PC-3 (cell line): ENCODE measurements at regions not wholly inside any gene's neighbourhood (a gene's known extent, or its start where the extent isn't known, plus 50 kb on each side); places are given as distances from the start of the nearest gene placed in this dataset.
A peak's percentile ranks its signal among the peaks of the same experiment; 100 is the strongest.

Experiments
- ATAC-seq: fragments of 200-7000 bp; cut with Tn5 transposase; 2 replicates; pipeline ENCODE4 v1.9.1; 2020; ENCODE audit warnings: mild to moderate bottlenecking, moderate library complexity
- BruUV-seq: library from RNA; stranded (reverse); fragments of 400-500 nt; replicated peaks from 2 replicates; lab custom pipeline; 2021; lab: Mats Ljungman, UMichigan
- CTCF ChIA-PET: fragments of 300-600 bp; sonication (Branson Sonifier 250); formaldehyde crosslinking; loops from one replicate; lab custom pipeline; 2022; ENCODE audit warnings: antibody characterized with exemption; lab: Charles Lee
- POLR2A ChIA-PET: fragments of 300-600 bp; sonication (Branson Sonifier 250); formaldehyde crosslinking; loops from one replicate; lab custom pipeline; 2022; ENCODE audit warnings: antibody characterized with exemption; ENCODE audit not compliant: unreplicated experiment; lab: Charles Lee
- DNase-seq: peaks from one replicate; pipeline ENCODE4 v3.0.0-alpha.2; 2015
- H2AFZ ChIP-seq: fragments of 300-600 bp; sonication (generic); 2 replicates; pipeline ENCODE4 v1.6.0; 2016; ENCODE audit warnings: antibody characterized with exemption, low read length
- H3F3A ChIP-seq: fragments of 300-600 bp; sonication (generic); one replicate; pipeline ENCODE4 v1.6.0; 2017; ENCODE audit warnings: antibody characterized with exemption, low read length, control low read depth, mild to moderate bottlenecking; ENCODE audit not compliant: unreplicated experiment
- H3K27ac ChIP-seq: fragments of 300-600 bp; sonication (generic); 2 replicates; pipeline ENCODE4 v1.5.1; 2016; ENCODE audit warnings: mild to moderate bottlenecking, low read length
- H3K27me3 ChIP-seq: fragments of 300-600 bp; sonication (generic); 2 replicates; pipeline ENCODE4 v1.6.1; 2016; ENCODE audit warnings: low read length, mixed read lengths
- H3K36me3 ChIP-seq: fragments of 300-600 bp; sonication (generic); 2 replicates; pipeline ENCODE4 v1.6.1; 2016; ENCODE audit warnings: low read depth, mixed run types, low read length, mixed read lengths
- H3K4me1 ChIP-seq: fragments of 300-600 bp; sonication (generic); 2 replicates; pipeline ENCODE4 v1.5.1; 2016; ENCODE audit warnings: low read length; ENCODE audit not compliant: insufficient read depth
- H3K4me2 ChIP-seq: fragments of 300-600 bp; sonication (generic); 2 replicates; pipeline ENCODE4 v1.6.0; 2016; ENCODE audit warnings: low read length
- H3K4me3 ChIP-seq: fragments of 300-600 bp; sonication (generic); 2 replicates; pipeline ENCODE4 v1.5.1; 2016; ENCODE audit warnings: mild to moderate bottlenecking, low read length, mixed read lengths
- H3K79me2 ChIP-seq: fragments of 300-600 bp; sonication (generic); 2 replicates; pipeline ENCODE4 v1.6.1; 2017; ENCODE audit warnings: low read length, mixed read lengths
- H3K9ac ChIP-seq: fragments of 300-600 bp; sonication (generic); 2 replicates; pipeline ENCODE4 v1.6.0; 2016; ENCODE audit warnings: mild to moderate bottlenecking, low read length
- H3K9me2 ChIP-seq: fragments of 300-600 bp; sonication (generic); replicated peaks from 2 replicates; pipeline ENCODE4 v1.6.1; 2016; ENCODE audit warnings: mixed run types, low read length, mixed read lengths
- H3K9me3 ChIP-seq: fragments of 300-600 bp; sonication (generic); 2 replicates; pipeline ENCODE4 v1.6.1; 2016; ENCODE audit warnings: low read length, mixed read lengths
- H4K20me1 ChIP-seq: fragments of 300-600 bp; sonication (generic); 2 replicates; pipeline ENCODE4 v1.6.1; 2016; ENCODE audit warnings: low read length, mixed read lengths
- CTCF ChIP-seq: fragments of 300-600 bp; sonication (generic); conservative IDR thresholded peaks from 2 replicates; pipeline ENCODE4 v1.5.1; 2017; ENCODE audit warnings: antibody characterized with exemption, low read depth, mild to moderate bottlenecking, low read length
- EZH2 ChIP-seq: fragments of 300-600 bp; sonication (generic); IDR thresholded peaks from one replicate; pipeline ENCODE4 v1.6.1; 2017; ENCODE audit warnings: antibody characterized with exemption, mild to moderate bottlenecking, low read length; ENCODE audit not compliant: unreplicated experiment
- EZH2phosphoT487 ChIP-seq: fragments of 300-600 bp; sonication (generic); IDR thresholded peaks from 2 replicates; pipeline ENCODE4 v1.6.1; 2018; ENCODE audit warnings: mild to moderate bottlenecking, antibody characterized with exemption, low read length, borderline replicate concordance
- intact Hi-C: fragments of 100-400 bp; cut with micrococcal nuclease; formaldehyde crosslinking; loops from 2 replicates; pipeline ENCODE4 v1.9.0; 2023

- H3K4me3 ChIP-seq, result no peak overlapping the region
- TF ChIP-seq EZH2phosphoT487, result no peak
- no peak for TF ChIP-seq EZH2
- no peak for TF ChIP-seq CTCF
- POLR2A ChIA-PET, result no interaction called here
- no peak overlapping the region for H3K9ac ChIP-seq
- no TSS peak for BruUV-seq
- ATAC-seq (no peak), DNase-seq (no peak)
- no peak overlapping the region for H2AFZ ChIP-seq
- H3K79me2 ChIP-seq, result no peaks in the 10 kb centered on the region
- CTCF ChIA-PET, result no interaction called here
- no peak overlapping the region for H3K4me2 ChIP-seq
- H3K9me3 ChIP-seq, result no peaks in the 10 kb centered on the region
- H3K36me3 ChIP-seq, result no peaks in the 10 kb centered on the region
- no peak overlapping the region for H3K27ac ChIP-seq
- H3K27me3 ChIP-seq, result no peaks in the 10 kb centered on the region
- no peaks in the 10 kb centered on the region for H3K9me2 ChIP-seq
- intact Hi-C loops, result no loop called here
- no peaks in the 10 kb centered on the region for H3F3A ChIP-seq
- no peaks in the 10 kb centered on the region for H3K4me1 ChIP-seq
- no peaks in the 10 kb centered on the region for H4K20me1 ChIP-seq
These were observed 752.4 kb upstream of the COX7C start for GRCh38 chr5:85865296-85865695.

- ChIA-PET CTCF (no interaction called here), POLR2A (no interaction called here)
- no peaks in the 10 kb centered on the region for H3K4me1 ChIP-seq
- H4K20me1 ChIP-seq, result no peaks in the 10 kb centered on the region
- ATAC-seq (no peak), DNase-seq (peak; percentile 7)
- intact Hi-C loops, result no loop called here
- no peaks in the 10 kb centered on the region for H3K36me3 ChIP-seq
- H3K27me3 ChIP-seq, result no peaks in the 10 kb centered on the region
- H3K9me3 ChIP-seq, result no peaks in the 10 kb centered on the region
- H3F3A ChIP-seq, result no peaks in the 10 kb centered on the region
- TF ChIP-seq CTCF (no peak; the same call in 1 of the 2 replicates), EZH2 (no peak), EZH2phosphoT487 (no peak)
- no peak overlapping the region for H3K27ac ChIP-seq
- no peak overlapping the region for H3K4me2 ChIP-seq
- H3K4me3 ChIP-seq, result no peak overlapping the region
- no peak overlapping the region for H2AFZ ChIP-seq
- no peak overlapping the region for H3K9ac ChIP-seq
- H3K9me2 ChIP-seq, result no peaks in the 10 kb centered on the region
- no peaks in the 10 kb centered on the region for H3K79me2 ChIP-seq
- no TSS peak for BruUV-seq
These were observed 749.7 kb upstream of the COX7C start for GRCh38 chr5:85868070-85868469.

GRCh38 chr5:85893996-85894395 is 723.7 kb upstream of the COX7C start:
- no peaks in the 10 kb centered on the region for H4K20me1 ChIP-seq
- no peaks in the 10 kb centered on the region for H3K9me3 ChIP-seq
- H3K27ac ChIP-seq, result no peak overlapping the region
- H3K79me2 ChIP-seq, result no peaks in the 10 kb centered on the region
- H3K9ac ChIP-seq, result no peak overlapping the region
- no peaks in the 10 kb centered on the region for H3K36me3 ChIP-seq
- H3K4me3 ChIP-seq, result no peak overlapping the region
- BruUV-seq, result no TSS peak
- no peak for ATAC-seq
- no peak for TF ChIP-seq EZH2
- TF ChIP-seq CTCF, result no peak
- TF ChIP-seq EZH2phosphoT487, result no peak
- no peak overlapping the region for H3K4me2 ChIP-seq
- POLR2A ChIA-PET, result no interaction called here
- H3K27me3 ChIP-seq, result no peaks in the 10 kb centered on the region
- no peaks in the 10 kb centered on the region for H3F3A ChIP-seq
- no peaks in the 10 kb centered on the region for H3K4me1 ChIP-seq
- H2AFZ ChIP-seq, result no peak overlapping the region
- no peak for DNase-seq
- H3K9me2 ChIP-seq, result no peaks in the 10 kb centered on the region
- intact Hi-C loops, result no loop called here
- CTCF ChIA-PET, result no interaction called here
